ENCODE measurements at regions not wholly inside any gene's neighbourhood (a gene's known extent, or its start where the extent isn't known, plus 50 kb on each side); places are given as distances from the start of the nearest gene placed in this dataset.

GRCh38 chr3:988785-989184, 104.0 kb upstream of the CNTN6 start (continued):
- TF ChIP-seq ZNF462 (CRISPR knock-in tag; IDR thresholded peaks at IDR 0.05) (no peak), EZH2phosphoT487 (IDR thresholded peaks at IDR 0.05; ENCODE audit: unreplicated experiment) (no peak), REST (IDR thresholded peaks at IDR 0.05; ENCODE audit: unreplicated experiment) (no peak), STAT1 (IDR thresholded peaks at IDR 0.05; ENCODE audit: unreplicated experiment) (no peak), ZNF331 (CRISPR knock-in tag; IDR thresholded peaks at IDR 0.05; ENCODE audit: low read depth) (no peak)

- no peak overlapping the region for H2AFZ ChIP-seq
- peaks cover 27% of the 10 kb centered on the region for H3K36me3 Mint-ChIP-seq (ENCODE audit: low read depth)
- no peak for ATAC-seq
- no peak overlapping the region for H3K4me2 ChIP-seq
- no peaks in the 10 kb centered on the region for H3F3A ChIP-seq (replicated peaks; ENCODE audit: low read depth)
- H4K20me1 ChIP-seq (replicated peaks; ENCODE audit: insufficient read depth) = no peaks in the 10 kb centered on the region
- no peaks in the 10 kb centered on the region for H3K4me1 ChIP-seq (ENCODE audit: insufficient read depth)
- H3K9me2 ChIP-seq (ENCODE audit: insufficient read depth) = no peaks in the 10 kb centered on the region
- TF ChIP-seq EZH2 (IDR thresholded peaks at IDR 0.05; ENCODE audit: low read depth, unreplicated experiment) = no peak
- no peak for TF ChIP-seq ZNF331 (CRISPR knock-in tag; IDR thresholded peaks at IDR 0.05; ENCODE audit: low read depth)
- H3K9me3 Mint-ChIP-seq = peaks cover 82% of the 10 kb centered on the region
- H3K27ac ChIP-seq (ENCODE audit: low read depth) = no peak overlapping the region
- no peak overlapping the region for H3K27ac Mint-ChIP-seq
- H3K4me1 Mint-ChIP-seq = no peaks in the 10 kb centered on the region
- H3K4me3 ChIP-seq = no peak overlapping the region
- no peak overlapping the region for H3K4me3 Mint-ChIP-seq
- H3K79me2 ChIP-seq (replicated peaks; ENCODE audit: insufficient read depth) = no peaks in the 10 kb centered on the region
- no peaks in the 10 kb centered on the region for H3K36me3 ChIP-seq (ENCODE audit: insufficient read depth)
- H3K27me3 Mint-ChIP-seq (ENCODE audit: insufficient read depth, low read depth, poor library complexity) = no peaks in the 10 kb centered on the region
- no peak for DNase-seq (ENCODE audit: low spot score)
- H3K27me3 ChIP-seq (ENCODE audit: insufficient read depth) = no peaks in the 10 kb centered on the region
Measured at GRCh38 chr3:992871-993270, 100.0 kb upstream of the CNTN6 start.

All from GM23338 (cell line).